Activated T-helper 17 cell treated with anti-CD3 and anti-CD28 coated beads, Interleukin-2, amount 50 U/mL, for 72 hours (primary cell): ENCODE measurements at regions not wholly inside any gene's neighbourhood (a gene's known extent, or its start where the extent isn't known, plus 50 kb on each side); places are given as distances from the start of the nearest gene placed in this dataset.
"Not testable (repeated sequence)": the region's sequence is repeated elsewhere in the genome, so short reads cannot be mapped to it uniquely, and the experiment has no call there.

Source experiments
- ATAC-seq: fragments of 150-1000 bp; cut with Tn5 transposase; replicated peaks from 2 replicates; pipeline ENCODE4 v1.10.0; 2021; ENCODE audit warnings: mild to moderate bottlenecking, moderate library complexity
- H3K27ac Mint-ChIP-seq: one replicate; pipeline ENCODE4 v1.8.0; 2022; ENCODE audit warnings: mixed read lengths
- H3K27me3 Mint-ChIP-seq: one replicate; pipeline ENCODE4 v1.8.0; 2022; ENCODE audit warnings: mixed read lengths
- H3K36me3 Mint-ChIP-seq: one replicate; pipeline ENCODE4 v1.8.0; 2022; ENCODE audit warnings: low read depth, mild to moderate bottlenecking, mixed read lengths
- H3K4me1 Mint-ChIP-seq: one replicate; pipeline ENCODE4 v1.8.0; 2022; ENCODE audit warnings: mixed read lengths
- H3K4me3 Mint-ChIP-seq: one replicate; pipeline ENCODE4 v1.8.0; 2022; ENCODE audit warnings: mild to moderate bottlenecking, mixed read lengths
- H3K9me3 Mint-ChIP-seq: one replicate; pipeline ENCODE4 v1.8.0; 2022; ENCODE audit warnings: mixed read lengths

DNA sequence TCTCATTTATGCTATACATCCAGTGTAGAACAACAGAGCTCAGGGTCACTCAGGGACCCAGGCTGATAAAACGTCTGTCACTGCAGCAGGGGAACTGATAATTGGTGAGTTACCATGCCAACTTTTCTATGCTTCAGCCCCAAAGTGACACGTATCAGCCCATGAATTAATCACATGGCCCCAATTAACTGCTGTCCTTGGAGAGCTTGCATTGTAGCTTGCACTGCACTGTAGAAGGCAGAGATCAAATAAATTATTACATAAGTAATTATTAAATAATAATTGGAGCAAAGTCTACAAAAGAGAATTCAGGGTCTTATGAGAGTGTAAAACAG is 144.6 kb downstream of the SUDS3 start:
- no peak overlapping the region for H3K27ac Mint-ChIP-seq
- peaks cover 6% of the 10 kb centered on the region for H3K27me3 Mint-ChIP-seq
- ATAC-seq: no peak
- H3K9me3 Mint-ChIP-seq: peaks cover 9% of the 10 kb centered on the region
- H3K36me3 Mint-ChIP-seq: no peaks in the 10 kb centered on the region
- H3K4me1 Mint-ChIP-seq: no peaks in the 10 kb centered on the region
- no peak overlapping the region for H3K4me3 Mint-ChIP-seq

DNA sequence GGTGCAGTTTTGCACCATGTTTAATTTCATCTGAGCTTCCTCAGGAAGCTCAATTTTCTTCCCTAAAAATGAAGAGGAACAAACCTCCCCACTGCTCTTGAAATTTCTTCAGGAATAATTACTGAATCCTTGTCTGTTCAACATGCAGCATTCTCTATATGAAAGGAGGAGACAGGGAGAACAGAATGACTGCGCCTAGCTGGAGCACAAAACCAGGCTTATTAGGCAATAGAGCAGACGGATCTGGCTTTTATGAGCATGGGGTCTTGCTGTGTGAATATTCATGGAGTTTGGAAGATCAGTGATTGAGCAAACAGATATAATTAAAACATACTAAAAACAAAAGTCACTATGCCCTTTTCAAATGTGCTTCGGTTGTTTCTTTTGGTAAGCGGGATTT is 148.1 kb downstream of the SUDS3 start:
- Mint-ChIP-seq H3K27me3 (peaks cover 6% of the 10 kb centered on the region), H3K27ac (no peak overlapping the region), H3K36me3 (no peaks in the 10 kb centered on the region), H3K4me3 (no peak overlapping the region), H3K9me3 (no peaks in the 10 kb centered on the region), H3K4me1 (no peaks in the 10 kb centered on the region)
- ATAC-seq: no peak

GRCh38 chr12:118525216-118525615 is 148.9 kb downstream of the SUDS3 start:
- no peak overlapping the region for H3K27ac Mint-ChIP-seq
- no peaks in the 10 kb centered on the region for H3K4me1 Mint-ChIP-seq
- ATAC-seq: no peak
- peaks cover 11% of the 10 kb centered on the region for H3K27me3 Mint-ChIP-seq
- no peak overlapping the region for H3K4me3 Mint-ChIP-seq
- H3K9me3 Mint-ChIP-seq: peaks cover 4% of the 10 kb centered on the region
- H3K36me3 Mint-ChIP-seq: no peaks in the 10 kb centered on the region

GRCh38 chr12:118526255-118527095 is 150.1 kb downstream of the SUDS3 start:
- no peaks in the 10 kb centered on the region for H3K4me1 Mint-ChIP-seq
- no peak overlapping the region for H3K27ac Mint-ChIP-seq

DNA sequence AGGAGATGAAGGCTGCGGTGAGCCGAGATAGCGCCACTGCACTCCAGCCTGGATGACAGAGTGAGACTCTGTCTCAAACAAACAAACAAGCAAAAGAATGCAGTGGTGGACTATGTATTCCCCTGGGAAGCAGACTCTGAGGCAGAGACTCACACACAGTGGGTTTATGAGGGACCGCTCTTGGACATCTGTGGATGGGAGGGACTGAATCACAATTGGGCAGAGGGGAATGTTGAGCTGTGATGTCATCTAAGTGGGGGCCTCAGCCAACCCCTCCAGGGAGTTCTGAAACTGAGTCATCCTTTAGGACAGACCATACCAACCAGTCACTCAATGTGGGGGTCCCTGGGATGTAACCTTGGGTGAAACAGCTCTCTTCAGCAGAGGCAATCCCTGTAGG is 151.0 kb downstream of the SUDS3 start:
- H3K4me1 Mint-ChIP-seq: no peaks in the 10 kb centered on the region
- no peak for ATAC-seq
- H3K27ac Mint-ChIP-seq: no peak overlapping the region
- H3K27me3 Mint-ChIP-seq: peaks cover 11% of the 10 kb centered on the region
- H3K9me3 Mint-ChIP-seq: peaks cover 4% of the 10 kb centered on the region
- no peaks in the 10 kb centered on the region for H3K36me3 Mint-ChIP-seq
- H3K4me3 Mint-ChIP-seq: no peak overlapping the region

More at GRCh38 chr12:118526255-118527095, 150.1 kb downstream of the SUDS3 start:
- Mint-ChIP-seq H3K36me3 (no peaks in the 10 kb centered on the region), H3K9me3 (peaks cover 4% of the 10 kb centered on the region), H3K4me3 (no peak overlapping the region), H3K27me3 (peaks cover 11% of the 10 kb centered on the region)
- ATAC-seq: no peak

- H3K27me3 Mint-ChIP-seq: peaks cover 11% of the 10 kb centered on the region
- ATAC-seq: no peak
- H3K4me3 Mint-ChIP-seq: no peak overlapping the region
- peaks cover 4% of the 10 kb centered on the region for H3K9me3 Mint-ChIP-seq
- no peaks in the 10 kb centered on the region for H3K4me1 Mint-ChIP-seq
- no peak overlapping the region for H3K27ac Mint-ChIP-seq
- H3K36me3 Mint-ChIP-seq: no peaks in the 10 kb centered on the region
These were observed 152.3 kb downstream of the SUDS3 start for GRCh38 chr12:118528625-118529024.

- Mint-ChIP-seq H3K36me3 (no peaks in the 10 kb centered on the region), H3K4me3 (no peak overlapping the region), H3K4me1 (no peaks in the 10 kb centered on the region), H3K27ac (no peak overlapping the region), H3K9me3 (peaks cover 8% of the 10 kb centered on the region), H3K27me3 (peaks cover 10% of the 10 kb centered on the region)
- no peak for ATAC-seq
These were observed 157.6 kb downstream of the SUDS3 start for GRCh38 chr12:118534003-118534402.

GRCh38 chr12:118536306-118536906 is 160.1 kb downstream of the SUDS3 start:
- H3K4me3 Mint-ChIP-seq: no peak overlapping the region
- no peaks in the 10 kb centered on the region for H3K4me1 Mint-ChIP-seq
- H3K9me3 Mint-ChIP-seq: peaks cover 4% of the 10 kb centered on the region
- no peak overlapping the region for H3K27ac Mint-ChIP-seq
- H3K36me3 Mint-ChIP-seq: no peaks in the 10 kb centered on the region
- H3K27me3 Mint-ChIP-seq: peaks cover 6% of the 10 kb centered on the region
- ATAC-seq: no peak

GRCh38 chr12:118537481-118537917 is 161.1 kb downstream of the SUDS3 start:
- Mint-ChIP-seq H3K4me3 (no peak overlapping the region), H3K27me3 (peaks cover 6% of the 10 kb centered on the region), H3K4me1 (no peaks in the 10 kb centered on the region), H3K9me3 (peaks cover 4% of the 10 kb centered on the region), H3K36me3 (no peaks in the 10 kb centered on the region), H3K27ac (no peak overlapping the region)
- no peak for ATAC-seq

GRCh38 chr12:118541071-118541470 is 164.7 kb downstream of the SUDS3 start:
- no peaks in the 10 kb centered on the region for H3K36me3 Mint-ChIP-seq
- peaks cover 6% of the 10 kb centered on the region for H3K27me3 Mint-ChIP-seq
- H3K27ac Mint-ChIP-seq: no peak overlapping the region
- H3K9me3 Mint-ChIP-seq: peaks cover 8% of the 10 kb centered on the region
- H3K4me3 Mint-ChIP-seq: no peak overlapping the region
- no peaks in the 10 kb centered on the region for H3K4me1 Mint-ChIP-seq
- no peak for ATAC-seq

- ATAC-seq: no peak
- Mint-ChIP-seq H3K9me3 (peaks cover 12% of the 10 kb centered on the region), H3K27ac (no peak overlapping the region), H3K27me3 (peaks cover 10% of the 10 kb centered on the region), H3K4me1 (no peaks in the 10 kb centered on the region), H3K4me3 (no peak overlapping the region), H3K36me3 (no peaks in the 10 kb centered on the region)
These were observed 165.6 kb downstream of the SUDS3 start for GRCh38 chr12:118541934-118542333.

DNA sequence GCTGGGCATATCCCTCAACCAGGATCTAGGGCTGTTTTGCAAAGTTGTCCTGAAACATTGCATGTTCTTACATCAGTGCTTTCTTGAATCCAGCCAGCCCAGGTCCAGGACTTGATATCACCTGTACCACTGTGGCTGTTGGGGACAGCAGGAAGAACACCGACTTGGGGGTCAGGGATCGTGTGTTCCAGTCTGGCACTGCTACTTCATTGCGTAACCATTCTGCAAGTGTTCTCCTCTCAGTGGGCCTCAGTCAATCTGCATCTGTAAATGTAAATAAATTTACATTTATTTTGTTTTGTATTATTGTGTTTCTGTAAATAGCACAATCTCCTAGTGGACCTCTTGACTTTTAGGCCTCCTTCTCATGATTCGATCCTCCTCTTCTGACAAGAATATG is 167.3 kb downstream of the SUDS3 start:
- Mint-ChIP-seq H3K9me3 (peaks cover 12% of the 10 kb centered on the region), H3K36me3 (no peaks in the 10 kb centered on the region)

DNA sequence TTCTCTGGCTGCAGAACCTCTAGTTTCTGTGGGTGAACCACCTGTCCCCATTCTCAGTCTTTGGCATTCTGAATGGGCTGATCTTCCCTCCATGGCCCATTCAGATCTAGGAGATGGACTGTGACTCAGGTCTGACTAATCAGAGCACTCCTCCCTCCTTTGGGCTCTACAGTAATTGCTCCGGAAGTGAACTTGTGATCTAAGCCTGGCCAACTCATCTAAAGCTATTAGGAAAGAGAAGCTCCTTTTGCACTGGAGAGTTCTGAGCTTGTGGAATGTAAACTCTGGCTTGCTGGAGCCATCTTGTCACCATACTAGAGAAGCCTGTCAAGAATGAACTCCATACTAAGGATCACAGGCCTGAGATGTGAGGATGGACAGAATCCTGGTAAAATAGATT is 168.2 kb downstream of the SUDS3 start:
- Mint-ChIP-seq H3K4me1 (no peaks in the 10 kb centered on the region), H3K4me3 (no peak overlapping the region), H3K36me3 (no peaks in the 10 kb centered on the region), H3K9me3 (peaks cover 14% of the 10 kb centered on the region), H3K27me3 (peaks cover 9% of the 10 kb centered on the region), H3K27ac (no peak overlapping the region)
- peak; percentile 28 for ATAC-seq

More for the DNA sequence above, 167.3 kb downstream of the SUDS3 start:
- ATAC-seq: no peak
- Mint-ChIP-seq H3K27ac (no peak overlapping the region), H3K27me3 (peaks cover 9% of the 10 kb centered on the region), H3K4me3 (no peak overlapping the region), H3K4me1 (no peaks in the 10 kb centered on the region)

- peaks cover 15% of the 10 kb centered on the region for H3K9me3 Mint-ChIP-seq
- not testable (repeated sequence) for H3K27me3 Mint-ChIP-seq, H3K4me3 Mint-ChIP-seq, H3K4me1 Mint-ChIP-seq, H3K27ac Mint-ChIP-seq, H3K36me3 Mint-ChIP-seq, ATAC-seq
These were observed 171.3 kb downstream of the SUDS3 start for GRCh38 chr12:118547606-118548005.

- Mint-ChIP-seq H3K36me3 (no peaks in the 10 kb centered on the region), H3K4me3 (no peak overlapping the region), H3K9me3 (peaks cover 18% of the 10 kb centered on the region), H3K4me1 (no peaks in the 10 kb centered on the region), H3K27me3 (peaks cover 9% of the 10 kb centered on the region), H3K27ac (no peak overlapping the region)
- ATAC-seq: no peak
These were observed 172.6 kb downstream of the SUDS3 start for GRCh38 chr12:118548887-118549509.
